Fibroblast of skin of back (primary cell): ENCODE measurements at regions not wholly inside any gene's neighbourhood (a gene's known extent, or its start where the extent isn't known, plus 50 kb on each side); places are given as distances from the start of the nearest gene placed in this dataset.

Source experiments
- DNase-seq: peaks from one replicate; pipeline ENCODE4 v3.0.0-alpha.2; 2013

- DNase-seq, result no peak
Observed at GRCh38 chr15:97401970-97402369, 558.5 kb upstream of the ARRDC4 start.

GRCh38 chr15:97406841-97407240 is 553.7 kb upstream of the ARRDC4 start:
- no peak for DNase-seq

- DNase-seq, result no peak
Observed at GRCh38 chr15:97410897-97411575, 549.5 kb upstream of the ARRDC4 start.

GRCh38 chr15:97420130-97420529 is 540.4 kb upstream of the ARRDC4 start:
- no peak for DNase-seq

GRCh38 chr15:97425596-97425995 is 534.9 kb upstream of the ARRDC4 start:
- DNase-seq, result no peak

DNA sequence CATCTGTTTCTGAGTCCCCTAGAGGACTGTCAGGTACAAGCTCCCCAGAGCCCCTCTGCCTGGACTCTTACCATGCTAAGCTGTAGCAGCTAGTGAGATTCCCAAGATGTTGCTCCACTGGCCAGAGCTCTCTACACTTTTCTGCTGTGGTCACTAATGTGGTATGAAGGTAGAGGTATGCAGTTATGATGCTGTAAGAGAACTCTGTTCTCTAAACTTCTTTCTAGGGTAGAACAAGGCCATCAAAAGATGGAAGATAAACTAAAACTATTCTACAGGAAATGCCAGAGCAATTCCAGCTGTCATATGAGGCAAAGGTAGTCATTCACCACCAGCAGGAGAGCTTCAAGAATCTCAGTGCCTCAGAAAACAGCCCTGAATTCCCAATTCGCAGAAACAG is 517.4 kb upstream of the ARRDC4 start:
- DNase-seq, result no peak

DNA sequence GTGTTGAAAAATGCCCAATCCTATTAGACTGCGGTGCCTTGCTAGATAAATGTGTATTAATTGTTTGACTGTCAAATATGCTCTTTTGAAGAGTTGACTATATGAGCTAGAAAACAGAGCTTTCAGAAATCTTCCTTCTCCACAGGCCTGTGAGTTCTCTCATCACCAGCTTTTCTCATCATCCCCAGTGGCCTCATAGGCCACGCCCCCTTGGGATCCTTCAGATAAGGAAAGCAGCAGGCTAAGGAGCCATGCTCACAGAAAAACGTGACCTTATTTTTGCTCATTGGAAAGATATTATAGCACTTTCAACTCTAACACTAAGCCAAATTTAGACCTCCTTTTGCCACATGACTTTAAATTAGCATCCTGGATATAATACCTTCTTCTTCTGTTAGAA is 514.4 kb upstream of the ARRDC4 start:
- DNase-seq, result no peak

GRCh38 chr15:97456521-97457202 is 503.8 kb upstream of the ARRDC4 start:
- DNase-seq, result no peak

DNA sequence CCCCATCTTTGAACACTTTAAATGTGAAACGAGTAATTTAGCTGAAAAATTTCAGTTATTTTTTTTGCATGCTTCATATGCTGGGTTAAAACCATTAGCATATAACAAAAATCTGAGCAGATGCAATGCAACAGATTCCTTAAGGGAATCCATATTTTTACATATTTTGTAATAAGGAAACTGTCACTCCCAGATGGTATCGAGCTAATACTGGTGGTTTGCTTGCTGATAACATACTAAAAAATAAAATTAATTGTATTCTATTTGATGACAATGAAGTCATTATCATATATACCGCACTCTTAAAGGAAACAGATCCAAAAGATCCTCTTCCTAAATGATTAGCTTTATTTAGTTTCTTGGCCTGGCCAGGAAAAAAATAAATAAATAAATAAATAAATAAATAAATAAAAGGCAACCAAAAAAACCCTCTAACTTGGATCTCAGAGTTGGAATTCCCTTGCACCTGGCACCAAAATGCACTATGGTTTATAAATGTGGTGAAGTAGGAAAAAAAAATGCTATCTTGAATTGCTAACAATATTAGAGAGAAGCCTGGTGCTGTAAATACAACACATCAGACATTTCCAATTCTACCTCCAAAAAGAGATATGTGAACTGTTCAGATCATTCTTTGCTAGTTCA is 503.2 kb upstream of the ARRDC4 start:
- no peak for DNase-seq

- no peak for DNase-seq
Observed at GRCh38 chr15:97459771-97460170, 500.7 kb upstream of the ARRDC4 start.

DNA sequence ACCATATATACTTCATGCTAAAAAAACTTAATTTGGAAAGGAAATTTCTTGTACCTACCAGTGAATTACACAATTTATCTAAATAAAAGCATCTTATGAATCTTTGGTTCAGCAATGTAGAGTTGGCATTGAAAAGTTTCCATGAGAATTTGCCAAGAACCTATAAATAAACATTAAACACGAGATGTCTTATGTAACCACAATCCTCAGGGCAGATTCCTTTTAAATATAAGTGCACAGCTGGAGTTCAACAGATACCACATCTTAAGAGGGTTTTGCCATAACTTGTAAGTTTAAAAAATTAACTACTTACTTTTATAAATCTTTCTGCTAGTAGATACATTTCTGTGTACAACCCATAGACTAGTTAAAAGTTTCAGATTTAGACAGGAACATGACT is 499.3 kb upstream of the ARRDC4 start:
- DNase-seq, result no peak

DNA sequence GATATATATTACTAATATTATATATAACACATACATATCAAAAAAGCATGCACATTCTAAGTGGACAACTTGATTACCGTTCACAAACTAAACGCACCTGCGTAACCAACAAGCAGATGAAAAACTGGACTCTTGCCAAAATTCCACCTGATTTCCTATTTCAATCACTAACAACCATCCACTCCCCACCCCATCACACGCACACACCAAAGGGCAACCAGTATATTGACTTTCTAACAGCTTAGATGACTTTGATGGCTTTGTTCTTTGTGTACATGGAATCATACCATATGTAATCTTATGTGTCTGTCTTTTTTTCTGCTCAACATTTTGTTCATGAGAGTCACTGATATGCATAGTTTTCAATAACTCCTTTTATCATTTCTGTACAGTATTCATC is 496.8 kb upstream of the ARRDC4 start:
- DNase-seq, result no peak

- no peak for DNase-seq
Observed at GRCh38 chr15:97470417-97470816, 490.1 kb upstream of the ARRDC4 start.

GRCh38 chr15:97473627-97474026 is 486.9 kb upstream of the ARRDC4 start:
- no peak for DNase-seq

DNA sequence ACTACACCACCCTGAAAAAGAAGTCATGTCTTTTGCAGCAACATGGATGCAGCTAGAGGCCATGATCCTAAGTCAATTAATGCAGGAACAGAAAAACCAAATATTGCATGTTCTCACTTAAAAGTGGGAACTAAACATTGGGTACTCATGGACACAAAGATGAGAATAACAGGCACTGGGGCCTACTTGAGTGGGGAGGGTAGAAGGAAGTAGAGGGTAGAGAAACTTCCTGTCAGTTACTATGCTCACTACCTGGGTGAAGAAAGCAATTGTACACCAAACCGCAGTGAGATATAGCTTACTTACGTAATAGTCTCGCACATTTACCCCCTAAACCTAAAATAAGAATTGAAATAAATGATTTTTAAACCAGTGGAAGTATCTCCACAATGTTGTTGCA is 480.5 kb upstream of the ARRDC4 start:
- no peak for DNase-seq

DNA sequence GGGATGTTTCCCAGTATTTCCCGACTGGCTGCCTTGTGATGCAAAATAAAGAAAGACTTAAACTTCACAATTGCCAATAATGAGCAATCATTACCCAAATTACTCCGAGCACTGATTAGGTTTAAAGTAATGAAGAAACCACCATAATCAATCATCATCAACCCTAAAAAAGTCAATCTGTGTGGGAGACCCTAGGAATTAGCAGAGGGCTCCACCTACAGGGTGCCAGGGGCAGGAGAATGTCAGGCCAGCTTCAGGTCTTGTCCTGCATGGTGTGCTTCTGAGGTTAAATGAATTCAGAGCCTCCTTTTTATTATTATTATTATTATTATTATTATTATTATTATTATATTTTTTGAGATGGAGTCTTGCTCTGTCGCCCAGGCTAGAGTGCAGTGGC is 478.0 kb upstream of the ARRDC4 start:
- DNase-seq, result no peak

- no peak for DNase-seq
Observed at GRCh38 chr15:97483232-97483631, 477.3 kb upstream of the ARRDC4 start.

- no peak for DNase-seq
Observed at GRCh38 chr15:97490429-97490828, 470.1 kb upstream of the ARRDC4 start.

- DNase-seq, result no peak
Observed at GRCh38 chr15:97501291-97501690, 459.2 kb upstream of the ARRDC4 start.

DNA sequence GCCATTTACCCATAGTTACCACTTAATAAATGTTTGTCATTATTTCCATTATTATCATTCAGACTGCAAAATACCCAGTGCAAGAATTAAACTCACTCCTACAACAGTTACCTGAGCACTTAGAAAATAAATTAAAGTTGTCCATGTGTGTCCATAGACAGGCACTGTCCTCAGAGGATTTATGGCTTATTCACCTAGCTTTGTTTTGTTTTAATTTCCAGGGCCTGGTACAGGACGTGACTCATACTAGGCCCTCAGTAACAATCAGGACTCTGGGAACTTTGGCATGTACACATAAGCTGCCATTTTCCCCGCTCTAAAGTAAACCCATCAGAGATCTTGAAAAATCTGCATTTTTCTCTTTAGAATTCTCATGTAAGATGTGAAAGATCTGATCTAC is 458.5 kb upstream of the ARRDC4 start:
- peak; percentile 46 for DNase-seq

DNA sequence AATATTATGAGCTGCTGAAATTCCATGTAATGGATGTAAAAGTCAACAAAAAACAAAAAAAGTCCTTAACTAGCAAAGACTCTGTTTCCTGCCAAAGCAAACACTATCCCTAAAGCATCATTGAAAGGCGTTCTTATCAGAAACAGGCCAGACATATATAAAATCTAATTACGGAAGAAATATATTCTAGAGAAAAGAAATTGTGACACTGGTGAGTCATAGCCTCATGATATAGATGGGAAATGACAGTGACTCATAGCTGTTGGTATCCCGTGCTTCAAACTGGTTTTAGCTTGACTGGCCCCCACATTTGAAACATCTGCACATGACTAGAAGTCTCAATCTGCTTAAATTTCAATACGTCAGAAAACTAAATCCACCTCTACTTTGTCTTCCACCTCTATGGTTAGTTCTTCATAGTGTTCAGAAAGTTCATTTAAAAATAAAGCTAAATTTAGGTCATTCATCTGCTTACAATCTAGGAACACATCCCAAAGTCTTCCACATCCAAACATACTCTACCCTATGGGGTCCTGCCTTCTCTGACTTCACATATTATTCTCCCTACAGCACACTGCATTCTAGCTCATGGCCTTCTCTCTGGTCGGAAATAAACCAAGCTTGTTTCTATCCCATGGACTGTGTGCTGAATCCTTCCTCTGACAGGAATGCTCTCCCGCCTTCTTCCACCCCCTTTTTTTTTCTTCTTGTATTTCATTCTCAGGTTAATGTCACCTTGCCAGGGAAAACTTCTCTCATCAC is 456.3 kb upstream of the ARRDC4 start:
- DNase-seq, result peak; percentile 77

- DNase-seq, result no peak
Observed at GRCh38 chr15:97517737-97518136, 442.8 kb upstream of the ARRDC4 start.

- no peak for DNase-seq
Observed at GRCh38 chr15:97520689-97521088, 439.8 kb upstream of the ARRDC4 start.
